ENCODE measurements at regions not wholly inside any gene's neighbourhood (a gene's known extent, or its start where the extent isn't known, plus 50 kb on each side); places are given as distances from the start of the nearest gene placed in this dataset.
A peak's percentile ranks its signal among the peaks of the same experiment; 100 is the strongest.

GRCh38 chr3:31167666-31168065 is 273.2 kb upstream of the GADL1 start:
- no peaks in the 10 kb centered on the region for H3K36me3 Mint-ChIP-seq (ENCODE audit: low read depth, unreplicated experiment)
- no peak overlapping the region for H3K4me3 Mint-ChIP-seq (ENCODE audit: unreplicated experiment)
- H2AFZ ChIP-seq (ENCODE audit: low read depth, low read length): no peak overlapping the region

GRCh38 chr3:31170932-31171670 is 276.6 kb upstream of the GADL1 start:
- Histone ChIP-seq H4K20me1 (ENCODE audit: insufficient read depth, low read length) (no peaks in the 10 kb centered on the region), H2AFZ (ENCODE audit: low read depth, low read length) (peak overlapping the region; percentile 49), H3K27me3 (ENCODE audit: insufficient read depth, low read length) (no peaks in the 10 kb centered on the region), H3K79me2 (ENCODE audit: insufficient read depth, low read length) (no peaks in the 10 kb centered on the region), H3K4me1 (ENCODE audit: insufficient read depth, low read length) (peaks cover 34% of the 10 kb centered on the region), H3K9me3 (ENCODE audit: insufficient read depth, low read depth, low read length) (no peaks in the 10 kb centered on the region), H3K27ac (ENCODE audit: low read depth, low read length) (peak overlapping the region; percentile 86), H3K36me3 (ENCODE audit: insufficient read depth, low read length) (no peaks in the 10 kb centered on the region), H3K9ac (ENCODE audit: low read length) (peak overlapping the region; percentile 58), H3K4me3 (ENCODE audit: insufficient read depth, low read depth, low read length) (no peak overlapping the region), H3K4me2 (ENCODE audit: low read length) (peak overlapping the region; percentile 68)
- Mint-ChIP-seq H3K4me3 (ENCODE audit: unreplicated experiment) (no peak overlapping the region), H3K36me3 (ENCODE audit: low read depth, unreplicated experiment) (no peaks in the 10 kb centered on the region), H3K27ac (ENCODE audit: unreplicated experiment) (peak overlapping the region; percentile 96), H3K4me1 (ENCODE audit: low read depth, unreplicated experiment) (peaks cover 47% of the 10 kb centered on the region), H3K9me3 (ENCODE audit: unreplicated experiment) (no peaks in the 10 kb centered on the region), H3K27me3 (ENCODE audit: low read depth, unreplicated experiment) (no peaks in the 10 kb centered on the region)
- no peak for TF ChIP-seq EZH2 (IDR thresholded peaks at IDR 0.05; ENCODE audit: insufficient read depth, low read length)
- TF ChIP-seq, protein P1, sequence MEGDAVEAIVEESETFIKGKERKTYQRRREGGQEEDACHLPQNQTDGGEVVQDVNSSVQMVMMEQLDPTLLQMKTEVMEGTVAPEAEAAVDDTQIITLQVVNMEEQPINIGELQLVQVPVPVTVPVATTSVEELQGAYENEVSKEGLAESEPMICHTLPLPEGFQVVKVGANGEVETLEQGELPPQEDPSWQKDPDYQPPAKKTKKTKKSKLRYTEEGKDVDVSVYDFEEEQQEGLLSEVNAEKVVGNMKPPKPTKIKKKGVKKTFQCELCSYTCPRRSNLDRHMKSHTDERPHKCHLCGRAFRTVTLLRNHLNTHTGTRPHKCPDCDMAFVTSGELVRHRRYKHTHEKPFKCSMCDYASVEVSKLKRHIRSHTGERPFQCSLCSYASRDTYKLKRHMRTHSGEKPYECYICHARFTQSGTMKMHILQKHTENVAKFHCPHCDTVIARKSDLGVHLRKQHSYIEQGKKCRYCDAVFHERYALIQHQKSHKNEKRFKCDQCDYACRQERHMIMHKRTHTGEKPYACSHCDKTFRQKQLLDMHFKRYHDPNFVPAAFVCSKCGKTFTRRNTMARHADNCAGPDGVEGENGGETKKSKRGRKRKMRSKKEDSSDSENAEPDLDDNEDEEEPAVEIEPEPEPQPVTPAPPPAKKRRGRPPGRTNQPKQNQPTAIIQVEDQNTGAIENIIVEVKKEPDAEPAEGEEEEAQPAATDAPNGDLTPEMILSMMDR (IDR thresholded peaks at IDR 0.05; ENCODE audit: insufficient read depth, low read depth, low read length): no peak
- peak; percentile 100 for DNase-seq (ENCODE audit: low read depth)
- FAIRE-seq: peak; percentile 95

More at GRCh38 chr3:31167666-31168065, 273.2 kb upstream of the GADL1 start:
- Mint-ChIP-seq H3K9me3 (ENCODE audit: unreplicated experiment) (no peaks in the 10 kb centered on the region), H3K4me1 (ENCODE audit: low read depth, unreplicated experiment) (peaks cover 64% of the 10 kb centered on the region), H3K27me3 (ENCODE audit: low read depth, unreplicated experiment) (no peaks in the 10 kb centered on the region), H3K27ac (ENCODE audit: unreplicated experiment) (peak overlapping the region; percentile 43)
- FAIRE-seq (peak; percentile 76), DNase-seq (ENCODE audit: low read depth) (peak; percentile 44)
- TF ChIP-seq, protein P1 (IDR thresholded peaks at IDR 0.05; ENCODE audit: insufficient read depth, low read depth, low read length): no peak
- TF ChIP-seq EZH2 (IDR thresholded peaks at IDR 0.05; ENCODE audit: insufficient read depth, low read length): no peak
- no peaks in the 10 kb centered on the region for H3K36me3 ChIP-seq (ENCODE audit: insufficient read depth, low read length)
- no peak overlapping the region for H3K4me3 ChIP-seq (ENCODE audit: insufficient read depth, low read depth, low read length)
- peaks cover 51% of the 10 kb centered on the region for H3K4me1 ChIP-seq (ENCODE audit: insufficient read depth, low read length)
- peak overlapping the region; percentile 10 for H3K4me2 ChIP-seq (ENCODE audit: low read length)
- no peaks in the 10 kb centered on the region for H3K27me3 ChIP-seq (ENCODE audit: insufficient read depth, low read length)
- H3K27ac ChIP-seq (ENCODE audit: low read depth, low read length): peak overlapping the region; percentile 86
- no peaks in the 10 kb centered on the region for H3K9me3 ChIP-seq (ENCODE audit: insufficient read depth, low read depth, low read length)
- H4K20me1 ChIP-seq (ENCODE audit: insufficient read depth, low read length): no peaks in the 10 kb centered on the region
- no peak overlapping the region for H3K9ac ChIP-seq (ENCODE audit: low read length)
- H3K79me2 ChIP-seq (ENCODE audit: insufficient read depth, low read length): no peaks in the 10 kb centered on the region

GRCh38 chr3:31172336-31172735 is 277.9 kb upstream of the GADL1 start:
- H3K9me3 ChIP-seq (ENCODE audit: insufficient read depth, low read depth, low read length): no peaks in the 10 kb centered on the region
- no peak overlapping the region for H2AFZ ChIP-seq (ENCODE audit: low read depth, low read length)
- H3K36me3 ChIP-seq (ENCODE audit: insufficient read depth, low read length): no peaks in the 10 kb centered on the region
- Mint-ChIP-seq H3K9me3 (ENCODE audit: unreplicated experiment) (no peaks in the 10 kb centered on the region), H3K4me3 (ENCODE audit: unreplicated experiment) (no peak overlapping the region), H3K27ac (ENCODE audit: unreplicated experiment) (peak overlapping the region; percentile 96), H3K4me1 (ENCODE audit: low read depth, unreplicated experiment) (peaks cover 37% of the 10 kb centered on the region), H3K36me3 (ENCODE audit: low read depth, unreplicated experiment) (no peaks in the 10 kb centered on the region), H3K27me3 (ENCODE audit: low read depth, unreplicated experiment) (no peaks in the 10 kb centered on the region)
- DNase-seq (ENCODE audit: low read depth): no peak
- no peaks in the 10 kb centered on the region for H3K27me3 ChIP-seq (ENCODE audit: insufficient read depth, low read length)
- peaks cover 23% of the 10 kb centered on the region for H3K4me1 ChIP-seq (ENCODE audit: insufficient read depth, low read length)
- no peak overlapping the region for H3K4me3 ChIP-seq (ENCODE audit: insufficient read depth, low read depth, low read length)
- H3K9ac ChIP-seq (ENCODE audit: low read length): no peak overlapping the region
- no peak overlapping the region for H3K4me2 ChIP-seq (ENCODE audit: low read length)
- no peaks in the 10 kb centered on the region for H4K20me1 ChIP-seq (ENCODE audit: insufficient read depth, low read length)
- TF ChIP-seq EZH2 (IDR thresholded peaks at IDR 0.05; ENCODE audit: insufficient read depth, low read length): no peak
- TF ChIP-seq, protein P1 (IDR thresholded peaks at IDR 0.05; ENCODE audit: insufficient read depth, low read depth, low read length): no peak
- no peaks in the 10 kb centered on the region for H3K79me2 ChIP-seq (ENCODE audit: insufficient read depth, low read length)
- no peak for FAIRE-seq
- peak overlapping the region; percentile 53 for H3K27ac ChIP-seq (ENCODE audit: low read depth, low read length)
